SU-DHL-6 (cell line): ENCODE measurements at regions not wholly inside any gene's neighbourhood (a gene's known extent, or its start where the extent isn't known, plus 50 kb on each side); places are given as distances from the start of the nearest gene placed in this dataset.

Experiments used
- CTCF ChIP-seq: fragments of 200-600 bp; sonication (generic); IDR thresholded peaks from one replicate; pipeline ENCODE4 v1.5.1; 2017; ENCODE audit warnings: antibody characterized with exemption, mild to moderate bottlenecking, low read length, moderate library complexity; ENCODE audit not compliant: insufficient read depth, poor library complexity, severe bottlenecking
- EZH2phosphoT487 ChIP-seq: fragments of 200-600 bp; sonication (generic), shearing (Covaris generic); conservative IDR thresholded peaks from 2 replicates; pipeline ENCODE4 v1.6.1; 2018; ENCODE audit warnings: mild to moderate bottlenecking, antibody characterized with exemption, low read length, moderate library complexity, mixed read lengths

GRCh38 chr2:40896358-40896757, 444.5 kb upstream of the SLC8A1 start:
- no peak for TF ChIP-seq CTCF
- TF ChIP-seq EZH2phosphoT487 = no peak
